ENCODE measurements at regions not wholly inside any gene's neighbourhood (a gene's known extent, or its start where the extent isn't known, plus 50 kb on each side); places are given as distances from the start of the nearest gene placed in this dataset.

DNA sequence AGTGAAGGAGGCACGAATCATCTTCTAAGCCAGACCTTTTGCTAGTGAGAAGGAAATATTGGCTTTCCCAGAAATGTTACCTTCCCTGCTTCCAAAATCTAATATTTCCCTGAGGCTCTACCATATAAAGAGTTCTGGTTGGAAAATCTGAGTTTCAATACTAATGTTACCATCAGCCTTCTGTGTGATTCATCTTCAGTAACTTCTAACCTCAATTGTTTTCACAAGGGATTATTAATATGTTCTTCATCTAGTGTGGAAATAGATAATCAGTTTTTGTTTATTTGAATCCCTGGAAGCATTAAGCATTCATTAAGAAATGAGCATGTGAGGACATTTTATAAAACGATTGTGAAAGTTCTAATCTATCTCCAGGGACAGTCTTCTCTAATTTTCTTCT is 720.9 kb downstream of the AACS start:
- Histone ChIP-seq H3K27me3 (ENCODE audit: low read length) (no peaks in the 10 kb centered on the region), H3K36me3 (ENCODE audit: low read length) (no peaks in the 10 kb centered on the region), H3K9ac (ENCODE audit: low read length) (no peak overlapping the region), H3K9me3 (ENCODE audit: insufficient read depth, low read length) (0 out of 2 replicates have a peak, but pooled peaks cover 7% of the 10 kb centered on the region), H4K20me1 (ENCODE audit: low read depth, low read length) (no peaks in the 10 kb centered on the region), H3K79me2 (ENCODE audit: insufficient read depth, low read length) (no peaks in the 10 kb centered on the region), H3K27ac (ENCODE audit: low read depth, low read length) (no peak overlapping the region), H3K9me2 (replicated peaks; ENCODE audit: insufficient read depth, low read length) (no peaks in the 10 kb centered on the region), H3F3A (ENCODE audit: insufficient read depth) (no peaks in the 10 kb centered on the region), H3K4me2 (ENCODE audit: low read depth, low read length, poor library complexity, severe bottlenecking) (no peak overlapping the region), H3K4me3 (ENCODE audit: insufficient read depth, low read length, poor library complexity, severe bottlenecking) (no peak overlapping the region), H2AFZ (ENCODE audit: low read depth, low read length, severe bottlenecking) (no peak overlapping the region)
- TF ChIP-seq EZH2phosphoT487 (conservative IDR thresholded peaks at IDR 0.05; ENCODE audit: low read length) = no peak
- TF ChIP-seq, protein P1, sequence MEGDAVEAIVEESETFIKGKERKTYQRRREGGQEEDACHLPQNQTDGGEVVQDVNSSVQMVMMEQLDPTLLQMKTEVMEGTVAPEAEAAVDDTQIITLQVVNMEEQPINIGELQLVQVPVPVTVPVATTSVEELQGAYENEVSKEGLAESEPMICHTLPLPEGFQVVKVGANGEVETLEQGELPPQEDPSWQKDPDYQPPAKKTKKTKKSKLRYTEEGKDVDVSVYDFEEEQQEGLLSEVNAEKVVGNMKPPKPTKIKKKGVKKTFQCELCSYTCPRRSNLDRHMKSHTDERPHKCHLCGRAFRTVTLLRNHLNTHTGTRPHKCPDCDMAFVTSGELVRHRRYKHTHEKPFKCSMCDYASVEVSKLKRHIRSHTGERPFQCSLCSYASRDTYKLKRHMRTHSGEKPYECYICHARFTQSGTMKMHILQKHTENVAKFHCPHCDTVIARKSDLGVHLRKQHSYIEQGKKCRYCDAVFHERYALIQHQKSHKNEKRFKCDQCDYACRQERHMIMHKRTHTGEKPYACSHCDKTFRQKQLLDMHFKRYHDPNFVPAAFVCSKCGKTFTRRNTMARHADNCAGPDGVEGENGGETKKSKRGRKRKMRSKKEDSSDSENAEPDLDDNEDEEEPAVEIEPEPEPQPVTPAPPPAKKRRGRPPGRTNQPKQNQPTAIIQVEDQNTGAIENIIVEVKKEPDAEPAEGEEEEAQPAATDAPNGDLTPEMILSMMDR (IDR thresholded peaks at IDR 0.05; ENCODE audit: insufficient read depth, low read length, poor library complexity, severe bottlenecking) = no peak

DNA sequence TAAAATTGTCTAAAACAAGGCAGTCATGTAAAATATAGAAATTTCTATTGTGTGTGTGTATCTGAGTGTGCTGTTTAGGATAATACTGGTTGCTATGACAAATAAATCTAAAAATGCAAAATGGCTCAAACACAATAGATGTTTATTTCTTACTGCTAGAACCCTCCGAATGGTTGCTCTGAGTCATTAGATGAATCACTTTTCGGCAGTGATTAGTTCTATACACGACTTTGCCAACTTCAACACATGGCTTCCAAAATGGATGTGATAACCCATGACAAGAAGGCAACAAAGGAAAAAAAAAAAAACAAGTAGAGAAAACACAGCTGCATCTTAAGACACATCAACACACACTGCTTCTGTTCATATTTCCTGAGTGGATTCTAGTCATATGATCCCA is 729.2 kb downstream of the AACS start:
- Histone ChIP-seq H4K20me1 (ENCODE audit: low read depth, low read length) (no peaks in the 10 kb centered on the region), H3F3A (ENCODE audit: insufficient read depth) (no peaks in the 10 kb centered on the region), H3K27me3 (ENCODE audit: low read length) (no peaks in the 10 kb centered on the region), H3K36me3 (ENCODE audit: low read length) (no peaks in the 10 kb centered on the region), H3K79me2 (ENCODE audit: insufficient read depth, low read length) (no peaks in the 10 kb centered on the region), H3K9me2 (replicated peaks; ENCODE audit: insufficient read depth, low read length) (no peaks in the 10 kb centered on the region), H3K9ac (ENCODE audit: low read length) (no peak overlapping the region), H3K27ac (ENCODE audit: low read depth, low read length) (no peak overlapping the region), H2AFZ (ENCODE audit: low read depth, low read length, severe bottlenecking) (no peak overlapping the region), H3K4me2 (ENCODE audit: low read depth, low read length, poor library complexity, severe bottlenecking) (no peak overlapping the region), H3K4me3 (ENCODE audit: insufficient read depth, low read length, poor library complexity, severe bottlenecking) (no peak overlapping the region), H3K9me3 (ENCODE audit: insufficient read depth, low read length) (0 out of 2 replicates have a peak, but pooled peaks cover 7% of the 10 kb centered on the region)
- no peak for TF ChIP-seq EZH2phosphoT487 (conservative IDR thresholded peaks at IDR 0.05; ENCODE audit: low read length)
- TF ChIP-seq, protein P1 (IDR thresholded peaks at IDR 0.05; ENCODE audit: insufficient read depth, low read length, poor library complexity, severe bottlenecking) = no peak

DNA sequence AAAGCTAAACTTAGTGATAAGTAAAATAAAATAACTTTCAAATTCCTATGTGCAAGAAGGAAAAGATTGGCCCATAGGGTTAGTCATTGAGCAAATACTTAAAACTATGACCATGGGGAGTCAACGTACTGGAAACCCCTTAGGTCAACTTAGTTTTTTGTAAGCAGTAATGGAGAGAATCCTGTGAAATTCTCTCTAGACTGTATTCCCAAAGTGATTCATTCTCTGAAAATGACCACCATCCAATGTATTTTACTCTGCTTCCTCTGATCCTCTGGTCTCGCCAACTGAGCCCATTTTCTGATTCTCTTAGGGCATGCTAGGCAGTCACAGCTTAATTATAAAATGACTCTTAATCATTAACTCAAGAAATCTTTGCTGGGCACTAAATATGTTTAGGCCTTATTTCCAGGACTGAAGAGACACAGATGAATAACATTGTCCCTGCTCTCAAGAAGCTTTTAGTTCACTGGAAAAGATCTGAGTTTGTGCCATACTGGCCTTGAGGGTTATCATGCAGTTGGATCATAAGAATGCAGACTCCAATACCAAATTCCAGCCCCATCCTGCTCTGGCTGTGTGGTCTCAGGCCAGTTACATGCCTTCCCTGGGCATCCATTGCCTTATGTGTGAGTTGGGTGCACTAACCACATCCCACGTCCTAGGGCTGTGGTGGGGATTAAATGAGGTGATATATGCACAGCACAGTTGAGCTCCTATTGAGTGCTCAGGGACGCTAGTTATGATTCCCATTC is 732.4 kb downstream of the AACS start:
- H3K79me2 ChIP-seq (ENCODE audit: insufficient read depth, low read length) = no peaks in the 10 kb centered on the region
- no peak overlapping the region for H3K27ac ChIP-seq (ENCODE audit: low read depth, low read length)
- H3K27me3 ChIP-seq (ENCODE audit: low read length) = no peaks in the 10 kb centered on the region
- no peak for TF ChIP-seq EZH2phosphoT487 (conservative IDR thresholded peaks at IDR 0.05; ENCODE audit: low read length)
- TF ChIP-seq, protein P1 (IDR thresholded peaks at IDR 0.05; ENCODE audit: insufficient read depth, low read length, poor library complexity, severe bottlenecking) = no peak
- no peaks in the 10 kb centered on the region for H4K20me1 ChIP-seq (ENCODE audit: low read depth, low read length)
- H2AFZ ChIP-seq (ENCODE audit: low read depth, low read length, severe bottlenecking) = no peak overlapping the region
- no peak overlapping the region for H3K4me3 ChIP-seq (ENCODE audit: insufficient read depth, low read length, poor library complexity, severe bottlenecking)
- no peaks in the 10 kb centered on the region for H3K9me2 ChIP-seq (replicated peaks; ENCODE audit: insufficient read depth, low read length)
- H3F3A ChIP-seq (ENCODE audit: insufficient read depth) = no peaks in the 10 kb centered on the region
- no peak overlapping the region for H3K4me2 ChIP-seq (ENCODE audit: low read depth, low read length, poor library complexity, severe bottlenecking)
- no peaks in the 10 kb centered on the region for H3K36me3 ChIP-seq (ENCODE audit: low read length)
- H3K9me3 ChIP-seq (ENCODE audit: insufficient read depth, low read length) = no peaks in the 10 kb centered on the region
- no peak overlapping the region for H3K9ac ChIP-seq (ENCODE audit: low read length)
